WI38 (cell line): ENCODE measurements at regions not wholly inside any gene's neighbourhood (a gene's known extent, or its start where the extent isn't known, plus 50 kb on each side); places are given as distances from the start of the nearest gene placed in this dataset.

Source experiments
- H3K4me3 ChIP-seq: 2 replicates; pipeline ENCODE4 v1.5.1; 2011; ENCODE audit warnings: low read depth, mild to moderate bottlenecking, control low read depth, low read length
- TF ChIP-seq, protein P1 (sequence below): IDR thresholded peaks from 2 replicates; pipeline ENCODE4 v1.5.1; 2012; ENCODE audit warnings: low read depth, mild to moderate bottlenecking, control low read depth, low read length

DNA sequence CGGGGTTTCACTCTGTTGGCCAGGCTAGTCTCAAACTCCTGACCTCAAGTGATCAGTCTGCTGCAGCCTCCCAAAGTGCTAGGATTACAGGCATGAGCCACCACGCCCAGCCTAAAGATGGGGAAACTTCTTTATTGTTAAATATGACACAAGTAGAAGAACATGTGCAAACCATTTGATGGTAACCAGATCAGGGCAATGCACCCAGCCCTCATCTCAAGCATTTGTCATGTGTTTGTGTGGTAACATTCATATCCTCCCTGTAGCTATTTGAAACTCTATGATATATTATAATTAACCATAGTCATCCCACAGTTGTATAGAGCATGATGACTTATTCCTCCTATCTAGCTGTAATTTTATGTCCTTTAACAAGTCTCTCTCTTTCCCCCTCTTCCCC is 119.5 kb upstream of the TMPRSS2 start:
- H3K4me3 ChIP-seq: no peak overlapping the region
- TF ChIP-seq, protein P1, sequence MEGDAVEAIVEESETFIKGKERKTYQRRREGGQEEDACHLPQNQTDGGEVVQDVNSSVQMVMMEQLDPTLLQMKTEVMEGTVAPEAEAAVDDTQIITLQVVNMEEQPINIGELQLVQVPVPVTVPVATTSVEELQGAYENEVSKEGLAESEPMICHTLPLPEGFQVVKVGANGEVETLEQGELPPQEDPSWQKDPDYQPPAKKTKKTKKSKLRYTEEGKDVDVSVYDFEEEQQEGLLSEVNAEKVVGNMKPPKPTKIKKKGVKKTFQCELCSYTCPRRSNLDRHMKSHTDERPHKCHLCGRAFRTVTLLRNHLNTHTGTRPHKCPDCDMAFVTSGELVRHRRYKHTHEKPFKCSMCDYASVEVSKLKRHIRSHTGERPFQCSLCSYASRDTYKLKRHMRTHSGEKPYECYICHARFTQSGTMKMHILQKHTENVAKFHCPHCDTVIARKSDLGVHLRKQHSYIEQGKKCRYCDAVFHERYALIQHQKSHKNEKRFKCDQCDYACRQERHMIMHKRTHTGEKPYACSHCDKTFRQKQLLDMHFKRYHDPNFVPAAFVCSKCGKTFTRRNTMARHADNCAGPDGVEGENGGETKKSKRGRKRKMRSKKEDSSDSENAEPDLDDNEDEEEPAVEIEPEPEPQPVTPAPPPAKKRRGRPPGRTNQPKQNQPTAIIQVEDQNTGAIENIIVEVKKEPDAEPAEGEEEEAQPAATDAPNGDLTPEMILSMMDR: no peak

DNA sequence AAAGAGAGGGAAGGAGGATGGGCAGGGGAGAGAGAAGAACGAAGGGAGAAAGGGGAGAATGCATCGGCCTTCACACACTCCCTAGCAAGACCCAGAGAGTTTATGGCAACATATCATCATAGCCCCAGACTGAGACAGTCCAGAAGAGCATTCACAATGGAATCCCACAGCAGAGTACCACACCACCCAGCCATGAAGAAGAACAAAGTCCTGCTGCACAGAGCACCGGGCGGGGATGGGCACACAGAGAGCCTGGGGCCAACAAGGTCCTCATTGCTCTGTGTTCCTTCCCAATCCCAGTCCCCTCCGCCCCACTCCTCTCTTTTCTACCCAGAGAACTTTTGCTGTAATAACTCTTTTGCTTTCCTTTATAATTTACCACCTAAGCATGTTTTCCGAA is 118.1 kb upstream of the TMPRSS2 start:
- no peak overlapping the region for H3K4me3 ChIP-seq

DNA sequence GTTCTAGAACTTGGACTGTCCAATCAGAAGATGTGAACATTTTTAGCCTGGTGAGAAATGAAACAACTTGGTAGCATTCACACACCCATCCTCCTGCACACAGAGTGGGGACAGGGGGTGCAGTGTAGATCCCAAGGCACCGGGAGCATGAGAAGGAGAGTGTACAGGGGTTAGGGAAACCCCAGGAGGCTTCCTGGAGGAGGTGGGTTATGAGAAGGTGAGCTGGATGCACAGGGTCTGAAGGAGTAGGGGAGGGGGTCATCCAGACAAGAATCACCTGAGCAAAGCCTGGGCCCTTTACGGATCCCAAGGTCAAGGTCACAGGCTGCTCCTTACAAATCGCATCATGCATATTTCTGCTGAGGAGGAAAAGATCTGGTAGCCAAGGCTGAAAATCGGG is 117.5 kb upstream of the TMPRSS2 start:
- TF ChIP-seq, protein P1: no peak
- no peak overlapping the region for H3K4me3 ChIP-seq

More for the DNA sequence above, 118.1 kb upstream of the TMPRSS2 start:
- TF ChIP-seq, protein P1: no peak

DNA sequence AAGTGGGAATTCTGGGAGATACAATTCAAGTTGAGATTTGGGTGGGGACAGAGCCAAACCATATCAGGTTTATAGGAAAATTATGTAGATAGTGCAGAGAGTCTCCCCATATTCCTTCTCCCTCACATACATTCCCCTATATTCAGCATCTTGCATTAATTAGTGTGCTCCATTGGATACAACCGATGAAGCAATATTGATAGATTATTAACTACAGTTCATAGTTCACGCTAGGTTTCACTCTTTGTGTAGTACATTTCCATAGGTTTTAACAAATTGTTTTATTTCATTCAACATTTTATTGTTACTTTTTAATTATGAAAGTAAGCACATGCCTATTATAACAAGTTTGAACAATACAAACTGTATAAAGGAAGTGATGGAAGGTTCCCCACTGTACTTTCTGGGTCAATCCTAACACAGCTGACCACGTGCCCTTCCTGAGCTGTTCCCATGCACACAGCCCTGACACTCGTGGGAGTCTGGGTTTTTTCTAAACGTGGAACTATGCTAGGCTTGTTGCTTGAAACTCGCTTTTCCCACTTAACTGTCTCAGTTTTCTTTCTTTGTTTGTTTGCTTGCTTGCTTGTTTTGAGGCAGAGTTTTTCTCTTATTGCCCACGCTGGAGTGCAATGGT is 116.8 kb upstream of the TMPRSS2 start:
- no peak overlapping the region for H3K4me3 ChIP-seq
- TF ChIP-seq, protein P1: no peak

DNA sequence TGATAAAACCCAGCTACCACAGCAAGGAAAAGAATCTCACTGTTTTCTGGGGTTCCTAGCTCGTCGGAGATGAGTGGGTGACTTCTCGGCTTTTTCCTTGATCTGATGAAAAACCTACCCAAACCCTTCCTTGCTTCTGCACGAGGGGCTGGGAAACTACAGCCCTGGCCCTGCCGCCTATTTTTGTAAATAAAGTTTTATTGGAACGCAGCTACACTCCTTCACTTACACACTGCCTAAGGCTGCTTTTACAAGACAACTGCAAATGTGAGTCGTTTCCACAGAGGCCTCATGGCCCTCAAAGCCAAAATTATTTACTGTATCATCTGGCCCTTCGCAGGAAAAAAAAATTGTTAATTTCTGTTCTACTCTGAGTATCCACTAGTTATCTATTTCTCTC is 116.0 kb upstream of the TMPRSS2 start:
- TF ChIP-seq, protein P1: no peak

DNA sequence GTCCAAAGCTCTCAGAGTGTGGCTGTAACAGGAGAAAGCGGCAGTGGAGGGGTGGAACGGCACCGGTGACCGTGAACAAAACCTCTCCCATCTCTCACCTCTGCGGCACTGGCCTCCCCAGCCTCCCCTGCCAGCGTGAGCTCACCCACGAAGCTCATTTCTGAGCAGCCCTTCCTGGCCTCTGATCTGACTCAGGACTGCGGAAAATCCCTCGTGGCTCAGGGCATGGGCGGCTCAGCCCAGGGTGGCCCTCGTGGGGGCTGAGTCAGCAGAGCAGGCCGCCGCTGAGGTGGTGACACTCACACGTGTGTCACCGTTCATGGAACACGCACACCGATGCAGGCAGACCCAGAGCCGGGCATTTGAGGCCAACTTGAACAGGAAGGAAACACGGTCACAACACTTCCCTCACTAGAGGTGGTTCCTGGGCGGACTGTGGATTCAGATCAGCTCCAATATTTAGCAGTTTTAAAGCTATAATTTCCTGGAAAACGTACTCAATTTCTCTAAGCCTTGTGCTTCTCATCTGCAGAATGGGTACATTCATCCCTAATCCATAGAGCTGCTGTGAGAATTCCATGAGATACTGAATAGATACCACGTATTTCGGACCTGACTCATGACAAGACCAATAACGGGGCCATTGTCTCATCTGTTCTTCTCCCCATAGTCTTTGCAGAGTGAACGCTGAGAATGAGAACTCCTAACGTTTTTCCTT is 115.0 kb upstream of the TMPRSS2 start:
- H3K4me3 ChIP-seq: no peak overlapping the region
- TF ChIP-seq, protein P1: no peak

More for the DNA sequence above, 116.0 kb upstream of the TMPRSS2 start:
- H3K4me3 ChIP-seq: no peak overlapping the region

DNA sequence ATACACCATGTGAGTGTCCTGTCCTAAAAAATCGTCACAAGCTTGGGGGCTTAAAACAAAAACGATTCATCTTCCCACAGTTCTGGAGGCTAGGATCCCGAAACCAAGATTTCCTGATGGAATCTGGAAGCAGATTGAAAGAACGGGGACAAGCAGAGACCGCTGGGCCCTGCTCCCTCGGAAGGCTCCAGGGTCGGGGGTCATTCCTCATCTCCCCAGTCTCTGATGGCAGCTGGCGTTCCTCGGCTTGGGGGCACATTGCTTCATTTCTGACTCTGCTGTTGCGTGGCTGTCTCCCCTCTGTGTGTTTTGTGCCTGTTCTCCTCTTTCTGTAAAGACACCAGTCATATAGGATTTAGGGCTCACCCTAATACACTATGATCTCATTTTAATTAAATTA is 114.2 kb upstream of the TMPRSS2 start:
- TF ChIP-seq, protein P1: no peak
- H3K4me3 ChIP-seq: no peak overlapping the region
